Tibial nerve (tissue), 4 donors: ENCODE measurements at regions not wholly inside any gene's neighbourhood (a gene's known extent, or its start where the extent isn't known, plus 50 kb on each side); places are given as distances from the start of the nearest gene placed in this dataset.

Source experiments
- CTCF ChIP-seq, 5 experiments: fragments of 200-600 bp in 3 of 5; fragments of 450-650 bp in 2 of 5; sonication (generic) in 3 of 5; IDR thresholded peaks; one replicate each; pipeline ENCODE4 v1.5.1; 2016 to 2019; ENCODE audit warnings: antibody characterized with exemption in 5 of 5, mild to moderate bottlenecking in 3 of 5, moderate library complexity in 2 of 5
- EP300 ChIP-seq, 2 donors: sonication (generic); formaldehyde crosslinking; IDR thresholded peaks; one replicate each; pipeline ENCODE4 v1.6.1; 2017; ENCODE audit warnings: antibody characterized with exemption in 2 of 2, mild to moderate bottlenecking in 1 of 2
- POLR2A ChIP-seq, 2 donors: fragments of 450-650 bp; IDR thresholded peaks; one replicate each; pipeline ENCODE4 v1.6.1; 2017; ENCODE audit warnings: antibody characterized with exemption in 2 of 2, mild to moderate bottlenecking in 2 of 2, moderate library complexity in 2 of 2

- TF ChIP-seq CTCF (IDR thresholded peaks at IDR 0.05) (no peak), POLR2A (IDR thresholded peaks at IDR 0.05) (no peak), EP300 (IDR thresholded peaks at IDR 0.05) (no peak)
Measured at GRCh38 chr4:187149229-187149945, 425.7 kb upstream of the FAT1 start.
